Erythroblast (primary cell): ENCODE measurements at regions not wholly inside any gene's neighbourhood (a gene's known extent, or its start where the extent isn't known, plus 50 kb on each side); places are given as distances from the start of the nearest gene placed in this dataset.

Source experiments
- GATA1 ChIP-seq: IDR thresholded peaks from 2 replicates; pipeline ENCODE4 v1.6.1; 2011; ENCODE audit warnings: low read depth, mild to moderate bottlenecking, control low read depth, low read length, moderate library complexity
- POLR2A ChIP-seq: IDR thresholded peaks from 2 replicates; pipeline ENCODE4 v1.6.1; 2011; ENCODE audit warnings: mild to moderate bottlenecking, low read length

GRCh38 chr6:85394199-85394598 is 55.7 kb upstream of the NT5E start:
- TF ChIP-seq POLR2A (no peak), GATA1 (no peak)
